ENCODE measurements at regions not wholly inside any gene's neighbourhood (a gene's known extent, or its start where the extent isn't known, plus 50 kb on each side); places are given as distances from the start of the nearest gene placed in this dataset.
"Not testable (repeated sequence)": the region's sequence is repeated elsewhere in the genome, so short reads cannot be mapped to it uniquely, and the experiment has no call there.

DNA sequence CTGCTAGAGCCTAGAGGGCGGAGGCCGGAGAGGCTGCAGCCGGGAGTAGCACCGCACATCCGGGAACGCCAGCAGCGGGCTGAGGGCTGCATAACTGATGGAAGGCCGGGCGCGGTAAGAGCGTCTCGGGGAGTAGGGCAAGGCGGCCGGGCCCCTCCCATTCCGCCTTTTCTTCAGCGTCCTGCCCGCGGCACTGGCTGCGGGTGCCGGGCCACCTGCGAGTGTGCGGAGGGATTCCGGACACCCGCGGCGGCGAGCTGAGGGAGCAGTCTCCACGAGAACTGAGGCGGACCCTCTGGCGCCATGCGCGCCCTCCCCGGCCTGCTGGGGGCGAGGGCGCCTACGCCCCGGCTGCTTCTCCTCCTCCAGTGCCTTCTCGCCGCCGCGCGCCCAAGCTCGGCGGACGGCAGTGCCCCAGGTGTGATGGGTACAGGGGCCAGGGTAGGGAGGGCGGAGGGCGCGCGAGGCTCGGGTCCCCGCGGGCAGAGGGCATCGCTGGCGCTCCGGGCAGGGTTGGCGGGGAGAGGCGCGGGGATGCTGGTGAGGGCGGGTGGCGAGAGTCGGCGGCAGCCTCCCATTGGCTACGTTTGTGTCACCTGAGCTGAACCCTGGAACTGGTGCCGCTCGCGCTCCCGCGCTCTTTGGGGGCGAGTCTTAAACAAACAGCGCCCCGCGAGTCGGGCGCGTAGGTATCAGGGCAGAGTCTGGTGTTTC, 334.4 kb downstream of the SRGAP2C start:
- DNase-seq (ENCODE audit: low read depth, low spot score) = peak; percentile 72

DNA sequence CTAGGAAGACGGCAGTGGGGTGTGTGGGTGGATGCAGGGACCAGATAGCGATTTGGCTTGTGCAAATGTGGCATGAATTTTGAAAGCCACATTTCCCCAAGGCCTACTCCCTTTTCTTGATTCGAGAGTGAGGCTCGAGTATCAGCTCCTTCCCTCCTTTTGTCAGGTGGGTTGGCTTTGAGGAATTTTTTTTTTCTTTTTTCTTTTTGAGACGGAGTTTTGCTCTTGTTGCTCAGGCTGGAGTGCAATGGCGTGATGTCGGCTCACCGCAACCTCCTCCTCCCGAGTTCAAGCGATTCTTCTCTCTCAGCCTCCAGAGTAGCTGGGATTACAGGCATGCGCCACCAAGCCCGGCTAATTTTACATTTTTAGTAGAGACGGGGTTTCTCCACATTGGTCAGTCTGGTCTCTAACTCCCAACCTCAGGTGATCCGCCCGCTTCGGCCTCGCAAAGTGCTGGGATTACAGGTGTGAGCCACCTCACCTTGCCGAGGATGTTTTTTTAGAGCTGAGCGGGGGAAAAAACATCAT, 335.0 kb downstream of the SRGAP2C start:
- not testable (repeated sequence) for DNase-seq (ENCODE audit: low read depth, low spot score)

DNA sequence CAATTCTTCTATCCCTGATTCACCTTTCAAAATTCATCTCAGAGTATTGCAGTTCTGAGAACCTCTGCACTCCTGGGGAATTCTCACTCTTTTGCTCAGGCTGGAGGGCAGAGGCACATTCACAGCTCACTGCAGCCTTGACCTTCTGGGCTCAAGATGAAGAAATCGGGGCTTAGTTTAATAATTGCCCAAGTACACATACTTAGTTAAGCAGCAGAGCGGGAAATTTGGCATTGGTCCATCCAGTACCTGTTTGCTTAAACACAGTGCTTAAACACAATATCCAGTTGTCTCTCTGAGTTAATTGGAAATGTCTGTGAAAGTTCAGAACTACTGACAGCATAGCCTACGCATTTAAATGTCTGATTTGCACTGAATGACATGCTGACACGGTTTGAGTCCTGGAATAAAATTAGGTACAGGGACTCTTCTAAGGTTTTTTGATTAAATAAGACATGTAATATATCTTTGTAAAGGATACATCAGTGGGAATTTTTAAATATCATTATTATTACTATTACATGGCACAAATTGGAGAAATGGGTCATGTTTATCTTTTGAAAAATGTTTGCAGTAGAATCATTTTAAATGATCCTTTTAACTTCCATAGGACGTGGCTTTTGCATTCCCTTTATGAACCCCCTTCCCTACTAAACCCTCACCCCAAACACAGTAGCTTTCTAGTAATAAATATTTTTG, 337.4 kb downstream of the SRGAP2C start:
- DNase-seq (ENCODE audit: low read depth, low spot score) = no peak

DNA sequence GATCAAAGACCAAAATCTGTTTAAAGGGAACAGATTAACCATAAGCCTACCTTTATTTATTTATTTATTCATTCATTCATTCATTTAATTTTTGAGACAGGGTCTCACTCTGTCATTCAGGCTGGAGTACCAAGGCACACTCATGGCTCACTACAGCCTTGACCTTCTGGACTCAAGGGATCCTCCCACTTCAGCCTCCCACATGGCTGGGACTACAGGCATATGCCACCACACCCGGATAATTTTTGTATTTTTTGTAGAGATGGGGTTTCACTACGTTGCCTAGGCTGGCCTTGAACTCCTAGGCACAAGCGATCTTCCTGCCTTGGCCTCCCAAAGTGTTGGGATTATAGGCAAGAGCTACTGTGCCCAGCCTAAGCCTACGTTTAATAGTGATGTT, 338.3 kb downstream of the SRGAP2C start:
- DNase-seq (ENCODE audit: low read depth, low spot score) = not testable (repeated sequence)

- DNase-seq (ENCODE audit: low read depth, low spot score) = no peak
Observed at GRCh38 chr1:121525355-121525754, 340.6 kb downstream of the SRGAP2C start.

DNA sequence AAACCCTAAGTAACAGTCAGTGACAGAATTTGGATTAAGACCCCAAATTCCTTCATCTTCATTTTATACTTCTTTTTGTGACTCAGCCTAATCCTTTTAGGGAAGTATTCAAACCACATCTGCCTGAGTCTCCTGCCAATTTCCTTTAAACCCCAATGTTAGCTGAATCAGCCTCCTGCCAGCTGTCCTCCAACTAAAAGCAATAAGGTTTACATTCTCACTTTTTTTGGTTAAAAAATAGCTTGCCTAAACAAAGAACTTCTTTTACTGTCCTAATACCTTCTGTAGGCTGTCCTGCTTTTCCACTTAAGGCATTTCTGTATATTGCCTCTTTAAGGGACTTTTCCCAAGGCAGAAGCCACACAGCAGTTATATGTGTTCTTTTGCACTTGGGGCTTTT, 344.2 kb downstream of the SRGAP2C start:
- not testable (repeated sequence) for DNase-seq (ENCODE audit: low read depth, low spot score)

GRCh38 chr1:121530026-121530425, 345.3 kb downstream of the SRGAP2C start:
- DNase-seq (ENCODE audit: low read depth, low spot score) = not testable (repeated sequence)

- DNase-seq (ENCODE audit: low read depth, low spot score) = not testable (repeated sequence)
Observed at GRCh38 chr1:121531747-121532146, 347.0 kb downstream of the SRGAP2C start.

GRCh38 chr1:121538148-121538547, 353.4 kb downstream of the SRGAP2C start:
- DNase-seq (ENCODE audit: low read depth, low spot score) = not testable (repeated sequence)

- no peak for DNase-seq (ENCODE audit: low read depth, low spot score)
Observed at GRCh38 chr1:121538943-121539575, 354.3 kb downstream of the SRGAP2C start.

GRCh38 chr1:121543988-121544387, 359.2 kb downstream of the SRGAP2C start:
- DNase-seq (ENCODE audit: low read depth, low spot score) = not testable (repeated sequence)

DNA sequence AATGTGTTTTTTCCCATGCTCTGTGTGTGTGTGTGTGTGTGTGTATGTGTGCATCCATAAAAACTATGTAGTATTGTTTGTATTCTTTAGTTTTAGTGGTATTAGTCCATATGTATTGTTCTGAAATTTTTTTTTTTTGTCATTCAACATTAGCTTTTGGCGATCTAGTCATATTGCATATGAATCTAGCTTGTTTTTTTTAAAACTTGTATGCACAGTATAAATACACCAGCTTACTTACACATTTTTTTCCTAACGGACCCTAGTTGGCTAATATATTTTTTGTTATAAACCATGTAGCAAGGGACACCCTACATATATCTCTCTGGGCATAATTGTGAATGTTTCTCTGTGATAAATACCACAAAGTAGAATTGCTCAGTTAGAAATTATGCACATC, 359.7 kb downstream of the SRGAP2C start:
- no peak for DNase-seq (ENCODE audit: low read depth, low spot score)

GRCh38 chr1:121545899-121546298, 361.1 kb downstream of the SRGAP2C start:
- not testable (repeated sequence) for DNase-seq (ENCODE audit: low read depth, low spot score)

DNA sequence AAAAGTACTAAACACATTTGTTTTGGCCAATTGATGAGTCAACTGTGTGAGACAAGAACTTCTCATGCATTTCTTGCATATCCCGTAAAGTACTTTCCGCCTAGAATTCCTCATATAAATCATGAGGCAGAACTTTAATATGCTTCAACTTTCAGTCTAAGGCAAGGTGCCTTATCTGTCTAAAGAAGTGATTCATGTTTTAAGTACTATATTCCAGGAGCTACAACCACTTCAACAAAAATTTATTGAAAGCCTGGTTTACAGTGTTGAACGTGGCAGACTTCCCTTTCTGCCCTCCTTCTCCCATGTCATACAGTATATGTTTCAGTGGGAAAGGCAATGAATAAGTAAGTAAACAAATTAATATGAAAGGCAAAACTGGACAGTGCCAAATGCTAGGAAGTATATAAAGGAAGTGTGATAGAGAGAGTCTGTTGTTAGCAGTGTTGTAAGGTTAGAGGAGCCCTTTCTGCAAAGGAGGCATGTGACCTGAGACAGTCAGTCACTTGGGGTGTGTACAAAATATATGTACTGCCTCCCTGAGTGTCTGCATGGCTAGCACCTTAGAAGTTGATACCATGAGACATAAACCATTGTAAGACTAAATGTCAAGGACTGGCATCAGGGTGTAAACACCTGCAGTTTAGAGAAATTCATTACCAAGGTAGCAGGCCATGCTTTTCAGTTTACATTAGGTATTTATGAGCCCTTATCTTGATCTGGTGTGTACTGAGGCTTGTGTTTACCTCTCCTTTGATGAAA, 362.2 kb downstream of the SRGAP2C start:
- DNase-seq (ENCODE audit: low read depth, low spot score) = no peak

DNA sequence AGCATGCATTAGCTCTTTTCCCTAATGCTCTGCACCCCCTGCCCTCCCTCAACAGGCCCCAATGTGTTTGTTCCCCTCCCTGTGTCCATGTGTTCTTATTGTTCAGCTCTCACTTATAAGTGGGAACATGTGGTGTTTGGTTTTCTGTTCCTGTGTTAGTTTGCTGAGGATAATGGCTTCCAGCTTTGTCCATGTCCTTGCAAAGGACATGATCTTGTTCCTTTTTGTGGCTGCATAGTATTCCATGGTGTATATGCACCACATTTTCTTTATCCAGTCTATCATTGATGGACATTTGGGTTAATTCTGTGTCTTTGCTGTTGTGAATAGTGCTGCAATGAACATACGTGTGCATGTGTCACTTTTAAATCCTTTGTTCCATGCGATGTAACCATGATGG, 363.0 kb downstream of the SRGAP2C start:
- not testable (repeated sequence) for DNase-seq (ENCODE audit: low read depth, low spot score)

DNA sequence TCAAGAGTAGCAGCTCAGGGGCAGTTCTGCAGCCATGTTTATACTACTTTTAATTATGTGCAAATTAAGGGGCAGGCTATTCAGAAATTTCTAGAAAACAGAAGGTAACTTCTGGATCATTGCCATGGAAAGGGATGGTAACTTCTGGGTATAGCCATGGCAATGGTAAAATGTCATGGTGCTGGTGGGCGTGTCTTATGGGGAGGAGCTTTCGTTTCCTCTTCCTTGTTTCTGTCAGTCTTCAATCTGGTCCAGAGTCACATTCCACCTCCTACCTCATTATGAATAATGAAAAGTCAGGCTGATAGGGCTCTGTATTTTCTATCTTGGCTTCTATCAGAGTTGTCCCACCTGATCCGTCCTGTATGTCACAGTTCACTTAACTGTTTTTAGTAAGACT, 366.0 kb downstream of the SRGAP2C start:
- DNase-seq (ENCODE audit: low read depth, low spot score) = not testable (repeated sequence)

DNA sequence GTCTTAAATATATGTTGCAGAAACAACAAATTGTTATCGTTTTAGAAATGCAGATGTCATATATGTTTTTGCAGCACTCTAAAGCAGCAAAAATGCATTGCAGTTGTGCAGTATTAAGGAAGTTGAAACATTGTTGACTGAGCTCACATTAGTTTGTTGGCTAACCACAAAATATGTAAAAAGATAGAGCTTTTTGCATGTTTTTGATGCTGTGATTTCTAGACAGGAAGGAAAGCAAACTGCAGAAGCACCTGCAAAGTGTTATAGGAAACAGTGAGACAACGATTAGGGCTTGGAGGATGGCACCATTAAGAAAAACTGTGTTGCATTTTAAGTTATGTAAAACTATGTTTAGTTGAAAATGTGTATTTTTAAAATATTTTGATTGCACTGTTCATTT, 366.7 kb downstream of the SRGAP2C start:
- DNase-seq (ENCODE audit: low read depth, low spot score) = not testable (repeated sequence)

GRCh38 chr1:121556560-121556959, 371.8 kb downstream of the SRGAP2C start:
- DNase-seq (ENCODE audit: low read depth, low spot score) = not testable (repeated sequence)

GRCh38 chr1:121558034-121558433, 373.3 kb downstream of the SRGAP2C start:
- DNase-seq (ENCODE audit: low read depth, low spot score) = not testable (repeated sequence)

DNA sequence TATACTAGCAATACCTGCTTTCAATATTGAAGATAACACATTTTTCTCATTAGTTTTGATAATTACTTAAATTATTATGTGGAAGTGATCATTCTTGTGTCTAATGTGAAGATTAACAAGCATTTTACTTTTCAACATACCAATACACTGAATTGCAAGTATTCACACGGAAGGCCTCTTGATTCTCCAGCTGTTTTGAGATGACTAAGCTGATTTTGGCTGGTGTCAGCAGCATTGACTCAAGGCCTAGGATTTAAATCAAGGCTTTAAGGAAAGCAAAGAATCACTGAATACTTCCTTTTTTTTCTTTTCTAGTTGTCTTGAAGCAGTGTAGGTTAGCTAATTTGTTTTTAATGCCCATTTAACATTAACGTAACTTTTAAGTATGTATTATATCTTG, 373.7 kb downstream of the SRGAP2C start:
- peak; percentile 9 for DNase-seq (ENCODE audit: low read depth, low spot score)

DNA sequence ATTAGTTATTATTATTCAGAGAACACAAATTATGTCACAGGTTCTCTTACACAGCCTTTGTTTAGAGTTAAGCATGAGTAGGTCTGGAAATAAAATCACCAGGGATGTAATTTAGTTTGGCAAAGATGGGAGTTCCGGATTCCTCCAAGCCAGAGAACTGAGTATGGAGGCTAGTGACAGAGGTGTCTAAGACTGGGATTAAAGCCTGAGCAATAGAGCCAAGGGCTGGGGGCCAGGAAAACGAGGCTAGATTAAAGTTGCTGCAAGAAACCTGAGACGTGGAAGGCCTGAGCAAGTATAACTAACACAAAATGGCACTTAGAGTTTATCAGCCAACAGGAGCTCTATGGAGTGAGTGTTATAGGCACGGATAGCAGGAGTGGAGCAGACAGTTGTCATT, 381.6 kb downstream of the SRGAP2C start:
- no peak for DNase-seq (ENCODE audit: low read depth, low spot score)

DNA sequence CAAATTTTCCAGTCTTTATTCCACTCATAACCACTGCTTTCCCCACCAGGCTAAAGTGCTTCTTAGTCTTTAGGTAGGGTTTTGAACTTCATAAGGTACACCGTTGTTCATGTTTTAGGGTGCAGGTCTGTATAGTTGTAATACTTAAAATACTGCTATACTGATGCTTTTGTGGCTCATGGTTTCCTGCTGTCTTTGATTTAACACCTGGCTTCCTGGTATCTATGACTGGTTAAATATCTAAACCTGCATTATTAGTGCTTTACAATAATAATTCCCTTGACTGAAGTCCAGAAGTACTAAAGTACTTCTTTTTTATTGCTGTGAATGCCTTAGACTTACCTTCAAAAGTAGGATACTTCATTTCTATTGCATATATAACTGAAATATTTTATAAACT, 384.7 kb downstream of the SRGAP2C start:
- DNase-seq (ENCODE audit: low read depth, low spot score) = no peak
